HG03025 (cell line): ENCODE measurements at regions not wholly inside any gene's neighbourhood (a gene's known extent, or its start where the extent isn't known, plus 50 kb on each side); places are given as distances from the start of the nearest gene placed in this dataset.
"Not testable (repeated sequence)": the region's sequence is repeated elsewhere in the genome, so short reads cannot be mapped to it uniquely, and the experiment has no call there.

ENCODE experiments used
- ATAC-seq: cut with Tn5 transposase; IDR thresholded peaks from one replicate; pipeline ENCODE4 v1.9.1; 2021; ENCODE audit warnings: mild to moderate bottlenecking, moderate library complexity; ENCODE audit not compliant: unreplicated experiment, low FRiP score

- no peak for ATAC-seq
These were observed 290.2 kb downstream of the SPATA17 start for GRCh38 chr1:217921126-217921904.

GRCh38 chr1:217924924-217925323 lies 293.8 kb downstream of the SPATA17 start:
- ATAC-seq = no peak

DNA sequence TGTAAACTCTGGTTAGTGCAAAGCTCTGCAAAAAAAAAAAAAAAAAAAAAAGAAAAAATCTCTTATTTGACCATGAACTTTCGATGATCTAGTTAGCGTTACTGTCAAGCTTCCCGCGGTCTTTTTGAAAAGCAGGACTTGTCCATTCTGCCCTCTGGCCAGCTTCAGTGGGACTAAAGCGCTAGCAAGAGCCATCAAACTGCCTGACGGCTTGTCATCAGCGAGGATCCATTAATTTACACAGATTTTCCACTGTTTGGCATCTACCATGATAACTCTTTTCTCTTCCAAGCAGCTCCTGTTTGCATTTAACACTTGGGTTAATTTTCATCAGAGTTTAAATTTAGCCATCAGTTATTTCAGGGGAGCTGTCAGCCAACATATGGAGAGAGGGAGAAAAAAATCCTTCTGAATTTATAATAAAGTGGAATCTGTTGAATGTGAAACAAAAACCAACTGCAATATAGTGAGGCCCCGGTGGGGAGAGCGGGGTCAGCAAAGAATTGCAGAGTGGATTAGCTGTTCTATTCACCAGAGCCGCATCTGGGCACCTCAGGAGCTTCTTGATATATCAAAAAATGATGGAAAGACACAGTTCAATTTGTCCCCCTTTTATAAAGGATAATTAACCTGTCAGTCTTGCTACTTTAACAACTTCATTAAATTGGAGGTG lies 298.2 kb downstream of the SPATA17 start:
- no peak for ATAC-seq

DNA sequence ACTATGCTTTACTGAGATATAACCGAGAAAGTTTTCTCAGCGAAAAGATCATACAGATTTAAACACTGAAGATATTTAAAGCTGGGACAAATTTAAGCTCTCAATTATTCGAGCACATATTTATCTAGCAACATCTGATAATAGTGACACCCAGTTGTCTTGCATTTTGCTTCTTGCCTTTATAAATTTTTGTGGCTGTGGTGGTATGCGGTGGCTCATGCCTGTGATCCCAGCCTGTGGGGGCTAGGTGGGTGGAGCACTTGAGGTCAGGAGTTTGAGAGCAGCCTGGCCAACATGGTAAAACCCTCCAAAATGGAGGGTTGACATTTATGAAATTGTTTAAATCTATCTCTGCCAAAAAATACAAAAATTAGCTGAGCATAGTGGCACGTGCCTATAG lies 312.2 kb downstream of the SPATA17 start:
- no peak for ATAC-seq

- ATAC-seq = no peak
These were observed 313.4 kb downstream of the SPATA17 start for GRCh38 chr1:217944550-217944949.

- ATAC-seq = no peak
These were observed 315.4 kb downstream of the SPATA17 start for GRCh38 chr1:217946511-217946910.

GRCh38 chr1:217948741-217949140 lies 317.6 kb downstream of the SPATA17 start:
- ATAC-seq = no peak

DNA sequence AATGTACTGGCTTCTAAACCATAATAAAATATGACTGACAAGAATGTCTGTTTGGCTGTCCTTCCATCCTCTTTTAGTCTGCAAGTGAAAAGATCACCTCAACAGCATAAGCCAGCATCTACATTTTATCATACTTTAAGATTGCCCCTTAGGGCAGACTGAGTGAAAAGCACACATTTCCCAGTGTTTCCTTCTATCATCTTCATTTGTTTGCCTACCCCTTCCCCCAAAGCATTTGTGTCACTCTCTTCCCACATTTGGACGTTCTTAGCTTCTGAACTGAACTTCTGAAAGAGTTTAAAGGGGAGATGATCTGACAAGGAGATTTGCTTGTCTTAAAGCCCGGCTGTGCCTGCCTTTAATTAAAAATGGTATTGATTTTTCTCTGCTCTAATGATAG lies 322.2 kb downstream of the SPATA17 start:
- ATAC-seq = no peak

GRCh38 chr1:217953922-217954321 lies 322.8 kb downstream of the SPATA17 start:
- ATAC-seq = no peak

DNA sequence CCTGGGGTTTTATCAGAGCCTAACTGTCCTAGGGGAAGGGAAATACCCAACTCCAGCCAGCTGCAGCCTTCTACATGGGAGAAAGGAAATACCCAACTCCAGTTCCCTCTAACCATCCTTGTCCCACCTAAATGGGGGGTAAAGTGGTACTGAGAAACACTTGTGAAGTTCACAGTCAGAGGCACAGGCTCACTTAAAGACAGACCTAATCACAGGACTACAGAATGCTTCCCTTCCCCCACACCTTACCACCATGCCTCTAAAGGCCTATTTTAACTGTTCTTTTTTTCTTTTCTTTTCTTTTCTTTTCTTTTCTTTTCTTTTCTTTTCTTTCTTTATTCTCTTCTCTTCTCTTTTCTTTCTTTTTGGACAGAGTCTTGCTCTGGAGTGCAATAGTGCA lies 324.6 kb downstream of the SPATA17 start:
- no peak for ATAC-seq

GRCh38 chr1:217965156-217965786 lies 319.8 kb upstream of the RRP15 start:
- ATAC-seq = no peak

- ATAC-seq = no peak
These were observed 317.0 kb upstream of the RRP15 start for GRCh38 chr1:217968085-217968484.

DNA sequence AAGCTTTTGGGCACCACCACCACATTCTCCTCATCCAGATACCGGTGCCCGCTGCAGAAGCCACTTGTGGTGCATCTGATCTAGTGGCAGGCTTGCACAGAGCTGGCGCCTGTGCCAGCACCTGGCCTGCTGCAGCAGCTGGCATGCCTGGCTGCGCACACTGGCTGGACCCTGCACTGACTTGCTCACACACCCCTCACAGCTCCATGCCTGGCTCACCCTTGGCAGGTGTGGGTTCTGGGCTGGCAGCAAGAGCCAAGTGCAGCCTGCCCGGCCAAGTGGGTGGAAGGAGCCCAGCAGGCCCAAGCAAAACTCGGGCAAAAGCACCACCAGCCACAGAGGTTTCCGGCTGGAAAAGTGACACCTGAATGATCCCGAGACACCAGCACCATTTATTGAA lies 315.7 kb upstream of the RRP15 start:
- ATAC-seq = no peak

DNA sequence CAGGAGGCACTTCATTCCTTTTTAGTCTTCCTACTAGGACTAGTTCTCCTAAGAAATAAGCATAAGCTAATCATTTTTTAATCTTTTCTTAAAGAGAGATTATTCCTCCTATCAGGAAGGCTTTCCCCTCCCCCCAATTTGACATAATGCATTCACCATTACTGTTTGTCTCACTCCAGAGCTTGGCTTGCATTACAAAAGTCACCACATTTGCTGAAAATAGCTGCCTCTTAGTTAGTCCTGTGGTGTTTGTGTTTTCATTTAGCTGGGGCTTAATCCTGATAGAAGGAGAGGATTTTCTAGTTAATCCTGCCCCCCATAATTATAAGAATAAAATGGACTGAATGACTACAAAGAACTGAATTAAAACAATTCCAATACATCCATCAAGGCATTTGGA lies 307.1 kb upstream of the RRP15 start:
- no peak for ATAC-seq

DNA sequence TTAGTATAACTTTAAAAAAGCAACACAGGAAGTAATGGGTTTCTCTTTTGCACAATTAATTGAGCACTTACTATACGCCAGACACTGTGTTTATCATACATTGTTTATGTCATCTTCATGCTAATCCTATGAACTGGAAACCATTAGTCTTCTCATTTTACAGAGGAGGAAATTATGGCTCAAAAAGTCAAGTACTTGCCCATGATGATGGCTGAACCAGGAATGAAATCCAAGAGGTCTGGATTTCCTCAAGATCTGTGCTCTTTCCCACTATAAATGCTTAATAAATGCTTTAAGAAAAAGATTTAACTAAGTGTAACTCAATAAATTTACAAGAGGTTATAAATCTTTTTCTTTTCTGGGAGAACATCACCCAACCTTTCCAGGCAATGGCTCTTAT lies 303.7 kb upstream of the RRP15 start:
- ATAC-seq = no peak

- ATAC-seq = no peak
These were observed 302.6 kb upstream of the RRP15 start for GRCh38 chr1:217982331-217983050.

- no peak for ATAC-seq
These were observed 302.1 kb upstream of the RRP15 start for GRCh38 chr1:217983051-217983375.

GRCh38 chr1:217985641-217986040 lies 299.5 kb upstream of the RRP15 start:
- no peak for ATAC-seq

- no peak for ATAC-seq
These were observed 295.6 kb upstream of the RRP15 start for GRCh38 chr1:217989510-217989909.

- ATAC-seq = no peak
These were observed 291.7 kb upstream of the RRP15 start for GRCh38 chr1:217993439-217993838.

GRCh38 chr1:218008296-218008695 lies 276.8 kb upstream of the RRP15 start:
- ATAC-seq = not testable (repeated sequence)
